ENCODE measurements at regions not wholly inside any gene's neighbourhood (a gene's known extent, or its start where the extent isn't known, plus 50 kb on each side); places are given as distances from the start of the nearest gene placed in this dataset.

DNA sequence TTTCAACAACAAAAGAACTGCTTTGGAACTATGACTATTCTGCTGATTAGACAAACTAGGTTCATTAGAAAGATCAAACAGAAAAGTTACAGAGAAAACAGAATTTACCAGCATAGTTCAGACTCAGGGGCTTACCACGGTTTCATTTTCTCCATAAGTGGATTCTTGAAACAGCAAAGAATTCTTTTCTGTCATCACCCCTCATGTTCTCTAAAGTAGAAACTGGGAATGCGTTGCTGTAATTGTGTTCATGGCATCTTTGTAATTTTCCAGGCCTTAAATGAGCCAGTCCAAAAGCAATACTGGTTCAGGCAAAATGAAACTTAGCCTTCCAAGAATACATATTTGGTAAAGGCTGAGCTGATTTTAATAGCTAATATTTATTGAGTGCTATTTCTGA, 287.8 kb downstream of the CHL1 start:
- DNase-seq (ENCODE audit: insufficient read length) (no peak), FAIRE-seq (no peak)

DNA sequence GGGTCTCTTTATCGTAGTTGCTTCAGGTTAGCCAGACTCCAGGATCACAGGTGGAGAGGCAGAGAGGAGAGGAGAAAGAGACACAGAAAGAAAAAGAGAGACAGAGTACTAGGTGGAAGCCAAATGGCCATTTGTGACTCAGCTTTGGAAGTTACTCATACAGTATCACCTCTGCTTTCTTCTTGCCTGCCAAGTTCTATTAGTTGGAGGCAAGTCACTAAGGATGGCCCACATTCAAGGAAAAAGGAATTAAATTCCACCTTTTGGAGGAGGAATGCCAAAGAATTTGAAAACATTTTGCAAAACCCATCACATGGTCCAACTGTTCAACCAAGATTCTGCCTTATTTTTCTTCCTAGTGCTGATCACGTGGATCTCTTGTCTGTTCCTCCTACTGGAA, 291.1 kb downstream of the CHL1 start:
- DNase-seq (ENCODE audit: insufficient read length) (no peak), FAIRE-seq (no peak)
- no peak for TF ChIP-seq TAF1 (IDR thresholded peaks at IDR 0.05; ENCODE audit: borderline replicate concordance, low read depth, low read length)
- TF ChIP-seq POLR2A (IDR thresholded peaks at IDR 0.05; ENCODE audit: low read depth, low read length): no peak
- no peak for TF ChIP-seq POLR2AphosphoS5 (IDR thresholded peaks at IDR 0.05; ENCODE audit: low read depth, low read length)

More for the DNA sequence above, 287.8 kb downstream of the CHL1 start:
- TF ChIP-seq POLR2A (IDR thresholded peaks at IDR 0.05; ENCODE audit: low read depth, low read length) (no peak), POLR2AphosphoS5 (IDR thresholded peaks at IDR 0.05; ENCODE audit: low read depth, low read length) (no peak), TAF1 (IDR thresholded peaks at IDR 0.05; ENCODE audit: borderline replicate concordance, low read depth, low read length) (no peak)

DNA sequence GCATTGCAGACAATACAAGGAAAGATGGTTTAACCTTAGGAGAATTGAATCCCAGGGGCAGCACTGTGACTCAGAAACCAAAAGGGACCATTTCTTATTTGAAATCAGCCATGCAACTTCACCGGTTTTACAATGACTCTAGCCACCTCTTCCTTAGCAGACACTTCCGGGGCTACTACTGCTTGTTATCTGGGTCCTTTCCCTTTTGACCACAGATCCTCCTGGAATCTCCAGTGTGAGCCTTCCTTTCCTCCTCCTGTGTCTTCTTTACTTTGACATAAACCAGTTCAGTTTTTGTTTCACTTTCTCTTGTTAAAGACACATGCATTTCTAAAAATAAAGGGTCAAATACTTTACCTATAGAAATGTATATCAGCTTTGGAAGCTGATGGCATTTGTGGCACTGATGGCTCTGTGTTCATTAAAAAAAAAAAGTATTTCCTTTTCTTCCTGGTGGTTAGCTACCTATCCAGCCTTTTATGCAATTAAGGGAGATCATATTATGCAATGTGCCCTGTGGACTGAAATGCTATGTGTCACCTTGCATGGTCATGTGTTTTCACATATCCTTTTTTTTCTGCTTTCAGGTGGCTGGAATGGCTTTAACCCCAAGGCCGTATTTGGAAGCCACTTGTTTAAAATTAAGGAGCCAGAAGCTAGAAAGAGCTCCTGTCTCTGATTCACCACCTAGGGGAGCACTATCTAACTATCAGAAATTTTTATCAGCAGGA, 296.2 kb downstream of the CHL1 start:
- FAIRE-seq: no peak

DNA sequence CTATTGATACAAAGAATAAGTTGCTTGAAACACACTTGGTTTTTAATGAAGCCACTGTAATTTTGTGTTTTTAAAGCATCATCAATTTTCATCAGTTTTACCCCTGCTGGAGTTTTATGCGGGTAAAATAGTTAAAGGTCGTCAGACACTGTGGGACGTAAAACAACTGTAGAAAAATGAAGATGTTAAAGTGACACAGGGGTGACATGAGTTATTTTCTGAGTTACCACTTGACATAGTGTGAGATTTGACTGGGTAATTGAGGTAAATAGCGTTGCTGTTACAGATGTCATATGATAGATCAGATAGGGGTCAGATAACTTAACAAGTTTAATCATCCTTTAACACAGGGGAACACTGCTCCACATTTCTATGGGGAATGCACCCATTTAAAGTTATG, 297.6 kb downstream of the CHL1 start:
- no peak for DNase-seq (ENCODE audit: insufficient read length)
- no peak for FAIRE-seq
- TF ChIP-seq POLR2A (IDR thresholded peaks at IDR 0.05; ENCODE audit: low read depth, low read length) (no peak), POLR2AphosphoS5 (IDR thresholded peaks at IDR 0.05; ENCODE audit: low read depth, low read length) (no peak), TAF1 (IDR thresholded peaks at IDR 0.05; ENCODE audit: borderline replicate concordance, low read depth, low read length) (no peak)

More for the DNA sequence above, 296.2 kb downstream of the CHL1 start:
- no peak for TF ChIP-seq POLR2AphosphoS5 (IDR thresholded peaks at IDR 0.05; ENCODE audit: low read depth, low read length)
- no peak for TF ChIP-seq TAF1 (IDR thresholded peaks at IDR 0.05; ENCODE audit: borderline replicate concordance, low read depth, low read length)
- no peak for TF ChIP-seq POLR2A (IDR thresholded peaks at IDR 0.05; ENCODE audit: low read depth, low read length)
- no peak for DNase-seq (ENCODE audit: insufficient read length)

DNA sequence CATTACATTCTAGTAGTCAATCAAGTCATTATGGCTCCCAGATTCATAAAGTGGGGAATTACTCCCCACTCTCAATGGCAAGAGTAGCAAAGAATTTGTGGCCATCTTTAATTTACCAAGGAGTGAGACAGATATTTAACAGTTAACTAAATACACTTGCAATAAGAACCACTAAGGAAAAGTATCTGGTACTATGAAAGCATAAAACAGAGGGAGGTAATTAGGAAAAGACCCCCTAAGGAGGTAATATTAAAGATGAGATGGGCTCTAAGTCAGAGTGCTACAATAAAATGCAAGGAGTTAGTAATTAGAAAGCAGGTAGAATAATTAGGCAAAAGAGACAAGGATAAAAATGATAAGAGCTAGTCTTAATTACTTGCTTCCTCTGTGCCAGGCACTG, 301.9 kb downstream of the CHL1 start:
- no peak for FAIRE-seq
- TF ChIP-seq POLR2A (IDR thresholded peaks at IDR 0.05; ENCODE audit: low read depth, low read length) (no peak), TAF1 (IDR thresholded peaks at IDR 0.05; ENCODE audit: borderline replicate concordance, low read depth, low read length) (no peak), POLR2AphosphoS5 (IDR thresholded peaks at IDR 0.05; ENCODE audit: low read depth, low read length) (no peak)
- DNase-seq (ENCODE audit: insufficient read length): no peak

DNA sequence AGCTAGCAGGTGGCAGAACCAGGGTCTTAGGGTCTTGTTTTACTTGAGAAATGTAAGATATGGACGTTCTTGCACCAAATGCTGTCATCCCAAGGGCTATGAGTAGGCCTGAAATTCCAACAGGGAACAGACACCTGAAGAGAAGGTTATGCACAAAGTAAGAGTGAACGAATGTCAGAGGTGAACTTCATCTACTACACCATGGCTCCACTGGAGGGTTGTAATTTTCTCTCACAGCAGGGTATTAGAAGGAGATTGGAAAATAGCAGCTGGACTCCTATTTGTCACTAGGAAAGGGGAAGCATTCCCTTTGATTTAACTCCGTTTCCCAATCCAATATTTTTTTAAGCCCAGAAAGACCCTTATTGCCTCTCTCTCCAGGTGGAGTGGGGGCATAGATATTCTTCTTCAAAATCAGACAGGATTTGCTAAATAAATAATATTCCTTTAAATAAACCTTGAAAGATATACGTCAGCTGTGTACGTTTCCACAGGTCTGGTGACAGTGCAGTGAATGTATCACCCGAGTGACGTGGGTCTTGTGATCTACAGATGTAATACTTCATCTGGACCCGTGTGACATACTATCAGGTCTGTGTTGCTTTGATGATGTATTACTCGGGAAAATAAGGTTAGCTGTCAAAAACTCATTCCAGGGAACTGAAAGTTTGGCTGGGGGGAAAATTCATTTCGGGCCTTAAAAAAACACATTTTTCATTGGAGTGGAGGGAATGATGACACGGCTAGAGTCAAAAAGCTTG, 302.6 kb downstream of the CHL1 start:
- DNase-seq (ENCODE audit: insufficient read length): no peak
- no peak for FAIRE-seq
- TF ChIP-seq POLR2AphosphoS5 (IDR thresholded peaks at IDR 0.05; ENCODE audit: low read depth, low read length) (no peak), TAF1 (IDR thresholded peaks at IDR 0.05; ENCODE audit: borderline replicate concordance, low read depth, low read length) (no peak), POLR2A (IDR thresholded peaks at IDR 0.05; ENCODE audit: low read depth, low read length) (no peak)

DNA sequence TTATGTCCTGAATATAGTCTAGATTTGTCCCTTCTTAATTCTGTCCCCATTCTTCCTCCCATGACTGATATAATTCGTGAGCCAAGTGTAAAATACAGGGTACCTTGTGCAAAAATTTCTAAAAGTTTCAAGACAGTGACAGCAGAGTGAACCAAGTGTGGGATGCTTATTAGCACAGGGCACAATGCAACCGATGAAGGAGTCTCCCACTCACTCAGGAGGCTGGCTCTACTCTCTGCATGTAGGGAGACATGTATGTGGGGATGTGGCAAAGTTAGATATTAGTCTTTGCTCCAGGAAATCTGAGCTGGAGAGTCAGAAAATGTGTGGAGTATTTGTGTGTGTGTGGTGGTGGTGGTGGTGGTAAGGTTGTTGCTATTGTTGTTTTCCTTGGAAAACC, 305.9 kb downstream of the CHL1 start:
- FAIRE-seq (no peak), DNase-seq (ENCODE audit: insufficient read length) (no peak)
- TF ChIP-seq POLR2AphosphoS5 (IDR thresholded peaks at IDR 0.05; ENCODE audit: low read depth, low read length): no peak

DNA sequence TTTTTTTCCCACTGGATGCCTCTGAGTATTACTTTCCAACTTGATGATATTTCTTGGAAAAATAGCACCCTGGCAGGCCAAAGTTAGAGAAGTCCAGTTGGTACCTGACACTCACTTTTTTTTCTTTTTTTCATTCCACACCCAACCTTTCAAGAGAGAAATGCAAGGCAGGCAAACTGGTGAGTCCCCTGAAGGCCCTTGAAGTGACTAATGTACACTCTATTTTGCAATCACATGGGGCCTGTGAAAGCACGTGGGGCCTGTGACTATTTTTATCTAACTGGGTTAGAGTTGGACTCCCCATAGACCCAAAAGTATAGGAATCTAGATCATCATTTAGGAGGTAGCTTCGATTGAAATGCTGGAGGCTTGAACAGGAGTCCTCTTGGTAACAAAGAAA, 316.7 kb downstream of the CHL1 start:
- no peak for DNase-seq (ENCODE audit: insufficient read length)
- TF ChIP-seq POLR2A (IDR thresholded peaks at IDR 0.05; ENCODE audit: low read depth, low read length) (no peak), POLR2AphosphoS5 (IDR thresholded peaks at IDR 0.05; ENCODE audit: low read depth, low read length) (no peak), TAF1 (IDR thresholded peaks at IDR 0.05; ENCODE audit: borderline replicate concordance, low read depth, low read length) (no peak)
- no peak for FAIRE-seq

DNA sequence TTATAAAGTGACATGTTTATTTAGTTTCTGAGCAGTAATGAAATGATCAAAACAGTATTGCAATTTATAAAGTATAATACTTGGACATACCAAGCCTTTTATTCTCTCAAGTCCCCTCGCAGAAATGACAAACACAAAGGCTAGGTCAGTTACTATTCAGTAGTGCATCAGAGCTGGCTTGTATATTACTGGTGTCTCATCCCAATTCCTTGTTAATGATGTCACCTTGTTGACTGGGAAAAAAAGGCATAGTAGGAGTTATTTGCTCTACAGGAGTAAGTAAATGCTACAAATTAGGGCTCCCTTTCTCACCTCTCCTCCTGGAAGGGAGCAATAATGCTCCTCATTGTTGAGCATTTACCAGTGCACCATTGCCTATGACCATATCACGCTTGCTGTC, 317.6 kb downstream of the CHL1 start:
- TF ChIP-seq POLR2A (IDR thresholded peaks at IDR 0.05; ENCODE audit: low read depth, low read length) (no peak), POLR2AphosphoS5 (IDR thresholded peaks at IDR 0.05; ENCODE audit: low read depth, low read length) (no peak), TAF1 (IDR thresholded peaks at IDR 0.05; ENCODE audit: borderline replicate concordance, low read depth, low read length) (no peak)
- DNase-seq (ENCODE audit: insufficient read length) (no peak), FAIRE-seq (no peak)

DNA sequence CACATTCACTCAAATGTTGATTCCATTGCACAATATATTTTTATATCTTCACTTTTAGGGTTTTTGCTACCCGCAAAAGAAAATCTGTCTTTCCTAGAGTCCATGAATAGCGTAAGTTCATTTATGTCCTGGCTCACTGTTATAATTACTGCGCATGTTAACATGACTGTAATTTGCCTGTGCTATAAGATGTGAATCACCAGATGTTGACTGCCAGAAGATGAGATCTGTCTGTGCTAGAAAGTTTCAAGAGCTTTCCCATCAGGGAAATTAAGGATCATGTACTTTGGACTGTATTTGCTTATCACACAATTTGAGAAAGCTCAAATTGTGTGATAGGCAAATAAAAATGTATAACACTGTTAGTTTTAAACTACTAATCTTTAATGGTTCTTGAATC, 322.5 kb downstream of the CHL1 start:
- TF ChIP-seq TAF1 (IDR thresholded peaks at IDR 0.05; ENCODE audit: borderline replicate concordance, low read depth, low read length) (no peak), POLR2AphosphoS5 (IDR thresholded peaks at IDR 0.05; ENCODE audit: low read depth, low read length) (no peak), POLR2A (IDR thresholded peaks at IDR 0.05; ENCODE audit: low read depth, low read length) (no peak)
- no peak for DNase-seq (ENCODE audit: insufficient read length)
- FAIRE-seq: no peak

DNA sequence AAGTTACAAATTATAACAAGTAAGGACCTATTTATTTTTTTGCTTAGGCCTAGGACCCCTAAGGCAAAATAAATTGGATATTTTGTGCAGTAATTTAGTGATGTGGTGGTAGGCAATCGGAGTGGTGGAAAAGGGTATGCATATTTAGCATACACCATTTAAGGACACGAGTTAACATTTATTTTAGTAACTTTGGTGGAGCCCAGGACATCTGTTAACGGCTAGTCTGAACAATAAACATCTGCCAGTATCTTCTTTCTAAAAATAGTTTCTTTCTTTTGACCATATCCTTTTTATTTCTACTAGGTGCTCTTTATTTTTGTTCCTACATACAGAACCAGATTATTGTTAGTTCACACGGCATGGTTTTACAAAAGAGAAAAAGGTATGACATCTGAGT, 326.3 kb downstream of the CHL1 start:
- FAIRE-seq (no peak), DNase-seq (ENCODE audit: insufficient read length) (no peak)
- no peak for TF ChIP-seq POLR2A (IDR thresholded peaks at IDR 0.05; ENCODE audit: low read depth, low read length)
- no peak for TF ChIP-seq POLR2AphosphoS5 (IDR thresholded peaks at IDR 0.05; ENCODE audit: low read depth, low read length)
- TF ChIP-seq TAF1 (IDR thresholded peaks at IDR 0.05; ENCODE audit: borderline replicate concordance, low read depth, low read length): no peak

DNA sequence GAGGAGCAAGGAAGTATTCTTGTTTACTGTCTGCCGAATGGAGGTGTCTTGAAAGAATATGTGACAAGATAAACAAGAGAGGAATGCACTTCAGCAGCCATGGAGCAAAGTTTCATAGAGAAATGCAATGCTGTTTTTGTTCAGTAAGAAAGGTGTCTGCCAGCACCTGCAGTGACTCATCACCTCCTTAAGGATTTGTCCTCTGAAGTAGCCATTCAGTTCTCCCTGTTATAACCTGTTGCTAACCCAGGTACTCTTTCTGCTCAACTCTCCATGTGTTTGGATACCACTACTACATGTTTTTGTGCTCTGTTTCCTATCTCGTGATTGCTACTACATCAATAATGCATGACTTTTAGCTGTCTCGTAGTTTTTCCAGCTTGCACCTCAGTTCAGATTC, 328.9 kb downstream of the CHL1 start:
- DNase-seq (ENCODE audit: insufficient read length) (no peak), FAIRE-seq (no peak)
- TF ChIP-seq POLR2AphosphoS5 (IDR thresholded peaks at IDR 0.05; ENCODE audit: low read depth, low read length): no peak
- TF ChIP-seq TAF1 (IDR thresholded peaks at IDR 0.05; ENCODE audit: borderline replicate concordance, low read depth, low read length): no peak
- no peak for TF ChIP-seq POLR2A (IDR thresholded peaks at IDR 0.05; ENCODE audit: low read depth, low read length)
